Neural cell (in vitro differentiated cells): ENCODE measurements at regions not wholly inside any gene's neighbourhood (a gene's known extent, or its start where the extent isn't known, plus 50 kb on each side); places are given as distances from the start of the nearest gene placed in this dataset.
"Not testable (repeated sequence)": the region's sequence is repeated elsewhere in the genome, so short reads cannot be mapped to it uniquely, and the experiment has no call there.

Experiments
- H2AFZ ChIP-seq: fragments of 200-600, 300-800 bp; sonication (generic), shearing (Covaris generic); 2 replicates; pipeline ENCODE4 v1.6.0; 2014; ENCODE audit warnings: low read depth, mild to moderate bottlenecking, antibody characterized with exemption, low read length, moderate library complexity
- H3F3A ChIP-seq: fragments of 200-600 bp; shearing (Covaris generic); 2 replicates; pipeline ENCODE4 v1.6.1; 2016; ENCODE audit warnings: mild to moderate bottlenecking, moderate library complexity, mixed read lengths, antibody characterized with exemption, low read length; ENCODE audit not compliant: insufficient read depth, poor library complexity, severe bottlenecking
- H3K27ac ChIP-seq: fragments of 200-600, 300-800 bp; sonication (generic), shearing (Covaris generic); 2 replicates; pipeline ENCODE4 v1.5.1; 2014; ENCODE audit warnings: mild to moderate bottlenecking, low read length, moderate library complexity
- H3K27me3 ChIP-seq: fragments of 300-800, 200-600 bp; sonication (generic), shearing (Covaris generic); 2 replicates; pipeline ENCODE4 v1.6.0; 2014; ENCODE audit warnings: mild to moderate bottlenecking, low read depth, low read length, moderate library complexity; ENCODE audit not compliant: insufficient read depth
- H3K36me3 ChIP-seq: fragments of 300-800, 200-600 bp; sonication (generic), shearing (Covaris generic); 2 replicates; pipeline ENCODE4 v1.5.1; 2014; ENCODE audit warnings: mild to moderate bottlenecking, antibody characterized with exemption, low read length, moderate library complexity; ENCODE audit not compliant: insufficient read depth
- H3K4me2 ChIP-seq: fragments of 300-800, 200-600 bp; sonication (generic), shearing (Covaris generic); 2 replicates; pipeline ENCODE4 v1.6.0; 2014; ENCODE audit warnings: mild to moderate bottlenecking, low read length
- H3K4me3 ChIP-seq: fragments of 300-800, 200-600 bp; sonication (generic), shearing (Covaris generic); 2 replicates; pipeline ENCODE4 v1.5.1; 2014; ENCODE audit warnings: mild to moderate bottlenecking, low read length, moderate library complexity
- H3K79me2 ChIP-seq: fragments of 200-600 bp; shearing (Covaris generic); replicated peaks from 2 replicates; pipeline ENCODE4 v1.6.0; 2014; ENCODE audit warnings: mild to moderate bottlenecking, low read length, moderate library complexity; ENCODE audit not compliant: insufficient read depth
- H3K9ac ChIP-seq: fragments of 300-800, 200-600 bp; sonication (generic), shearing (Covaris generic); 2 replicates; pipeline ENCODE4 v1.6.1; 2016; ENCODE audit warnings: mild to moderate bottlenecking, low read length, mixed read lengths
- H3K9me2 ChIP-seq: fragments of 200-600 bp; shearing (Covaris generic); 2 replicates; pipeline ENCODE4 v1.6.1; 2016; ENCODE audit warnings: mild to moderate bottlenecking, low read length, mixed read lengths; ENCODE audit not compliant: insufficient read depth
- H3K9me3 ChIP-seq: fragments of 200-600, 300-800 bp; sonication (generic), shearing (Covaris generic); 2 replicates; pipeline ENCODE4 v1.6.1; 2016; ENCODE audit warnings: mild to moderate bottlenecking, mixed run types, low read length, moderate library complexity, mixed read lengths
- H4K20me1 ChIP-seq: fragments of 200-600 bp; shearing (Covaris generic); 2 replicates; pipeline ENCODE4 v1.6.1; 2016; ENCODE audit warnings: mild to moderate bottlenecking, mixed run types; ENCODE audit not compliant: insufficient read depth
- EP300 ChIP-seq: fragments of 450-650 bp; conservative IDR thresholded peaks from 2 replicates; pipeline ENCODE4 v1.6.1; 2014; ENCODE audit warnings: antibody characterized with exemption, mild to moderate bottlenecking, moderate library complexity; ENCODE audit not compliant: poor library complexity, severe bottlenecking
- EZH2 ChIP-seq: fragments of 200-600, 300-800 bp; shearing (Covaris generic), sonication (generic); IDR thresholded peaks from 2 replicates; pipeline ENCODE4 v1.6.1; 2014; ENCODE audit warnings: antibody characterized with exemption, low read length, borderline replicate concordance, mild to moderate bottlenecking; ENCODE audit not compliant: insufficient read depth, poor library complexity, severe bottlenecking
- MXI1 ChIP-seq: fragments of 450-650 bp; conservative IDR thresholded peaks from 2 replicates; pipeline ENCODE4 v1.6.1; 2014; ENCODE audit warnings: antibody characterized with exemption, mild to moderate bottlenecking; ENCODE audit not compliant: poor library complexity, severe bottlenecking
- POLR2AphosphoS5 ChIP-seq: IDR thresholded peaks from 2 replicates; pipeline ENCODE4 v1.6.1; 2012
- RAD21 ChIP-seq: fragments of 450-650 bp; conservative IDR thresholded peaks from 2 replicates; pipeline ENCODE4 v1.6.1; 2014; ENCODE audit warnings: antibody characterized with exemption, mild to moderate bottlenecking, moderate library complexity
- SMC3 ChIP-seq: fragments of 450-650 bp; conservative IDR thresholded peaks from 2 replicates; pipeline ENCODE4 v1.6.1; 2014; ENCODE audit warnings: antibody characterized with exemption, mild to moderate bottlenecking, moderate library complexity; ENCODE audit not compliant: poor library complexity
- TAF1 ChIP-seq: IDR thresholded peaks from 2 replicates; pipeline ENCODE4 v1.6.1; 2012; ENCODE audit warnings: low read depth
- TF ChIP-seq, protein P1 (sequence below): fragments of 450-650 bp; IDR thresholded peaks from 2 replicates; pipeline ENCODE4 v1.5.1; 2014; ENCODE audit warnings: antibody characterized with exemption, mild to moderate bottlenecking, moderate library complexity; ENCODE audit not compliant: poor library complexity, severe bottlenecking
- TF ChIP-seq, protein P2 (sequence below): IDR thresholded peaks from 2 replicates; pipeline ENCODE4 v1.6.1; 2012; ENCODE audit warnings: borderline replicate concordance

DNA sequence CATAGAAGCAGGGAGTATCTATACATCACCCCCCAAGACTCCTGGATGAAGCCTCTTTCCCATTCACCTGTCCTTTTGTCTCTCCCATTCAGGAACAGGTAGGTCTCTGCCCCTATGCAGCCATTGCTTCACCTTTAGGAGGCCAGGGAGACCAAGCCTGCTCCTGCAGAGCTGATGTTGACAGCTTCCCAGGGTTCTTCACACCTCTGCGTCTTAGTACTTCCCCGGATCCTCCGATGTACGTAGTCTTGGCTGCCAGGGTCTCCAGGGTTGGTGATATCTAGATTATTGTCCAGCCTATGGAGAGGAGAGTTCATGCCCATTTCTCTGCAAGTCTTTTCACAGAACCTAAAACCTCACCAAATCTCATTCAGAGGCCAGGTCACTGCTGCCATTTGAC, 365.7 kb upstream of the KLF6 start:
- H3K9me3 ChIP-seq, result no peaks in the 10 kb centered on the region
- no peak overlapping the region for H2AFZ ChIP-seq
- no peaks in the 10 kb centered on the region for H3K79me2 ChIP-seq
- H3K36me3 ChIP-seq, result no peaks in the 10 kb centered on the region
- no peaks in the 10 kb centered on the region for H3F3A ChIP-seq
- H3K27me3 ChIP-seq, result no peaks in the 10 kb centered on the region
- no peaks in the 10 kb centered on the region for H3K9me2 ChIP-seq
- no peak overlapping the region for H3K4me2 ChIP-seq
- H4K20me1 ChIP-seq, result no peaks in the 10 kb centered on the region
- TF ChIP-seq EP300 (no peak), MXI1 (no peak), RAD21 (no peak), EZH2 (no peak), SMC3 (no peak), POLR2AphosphoS5 (no peak), TAF1 (no peak)
- TF ChIP-seq, protein P1, sequence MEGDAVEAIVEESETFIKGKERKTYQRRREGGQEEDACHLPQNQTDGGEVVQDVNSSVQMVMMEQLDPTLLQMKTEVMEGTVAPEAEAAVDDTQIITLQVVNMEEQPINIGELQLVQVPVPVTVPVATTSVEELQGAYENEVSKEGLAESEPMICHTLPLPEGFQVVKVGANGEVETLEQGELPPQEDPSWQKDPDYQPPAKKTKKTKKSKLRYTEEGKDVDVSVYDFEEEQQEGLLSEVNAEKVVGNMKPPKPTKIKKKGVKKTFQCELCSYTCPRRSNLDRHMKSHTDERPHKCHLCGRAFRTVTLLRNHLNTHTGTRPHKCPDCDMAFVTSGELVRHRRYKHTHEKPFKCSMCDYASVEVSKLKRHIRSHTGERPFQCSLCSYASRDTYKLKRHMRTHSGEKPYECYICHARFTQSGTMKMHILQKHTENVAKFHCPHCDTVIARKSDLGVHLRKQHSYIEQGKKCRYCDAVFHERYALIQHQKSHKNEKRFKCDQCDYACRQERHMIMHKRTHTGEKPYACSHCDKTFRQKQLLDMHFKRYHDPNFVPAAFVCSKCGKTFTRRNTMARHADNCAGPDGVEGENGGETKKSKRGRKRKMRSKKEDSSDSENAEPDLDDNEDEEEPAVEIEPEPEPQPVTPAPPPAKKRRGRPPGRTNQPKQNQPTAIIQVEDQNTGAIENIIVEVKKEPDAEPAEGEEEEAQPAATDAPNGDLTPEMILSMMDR, result no peak
- TF ChIP-seq, protein P2, sequence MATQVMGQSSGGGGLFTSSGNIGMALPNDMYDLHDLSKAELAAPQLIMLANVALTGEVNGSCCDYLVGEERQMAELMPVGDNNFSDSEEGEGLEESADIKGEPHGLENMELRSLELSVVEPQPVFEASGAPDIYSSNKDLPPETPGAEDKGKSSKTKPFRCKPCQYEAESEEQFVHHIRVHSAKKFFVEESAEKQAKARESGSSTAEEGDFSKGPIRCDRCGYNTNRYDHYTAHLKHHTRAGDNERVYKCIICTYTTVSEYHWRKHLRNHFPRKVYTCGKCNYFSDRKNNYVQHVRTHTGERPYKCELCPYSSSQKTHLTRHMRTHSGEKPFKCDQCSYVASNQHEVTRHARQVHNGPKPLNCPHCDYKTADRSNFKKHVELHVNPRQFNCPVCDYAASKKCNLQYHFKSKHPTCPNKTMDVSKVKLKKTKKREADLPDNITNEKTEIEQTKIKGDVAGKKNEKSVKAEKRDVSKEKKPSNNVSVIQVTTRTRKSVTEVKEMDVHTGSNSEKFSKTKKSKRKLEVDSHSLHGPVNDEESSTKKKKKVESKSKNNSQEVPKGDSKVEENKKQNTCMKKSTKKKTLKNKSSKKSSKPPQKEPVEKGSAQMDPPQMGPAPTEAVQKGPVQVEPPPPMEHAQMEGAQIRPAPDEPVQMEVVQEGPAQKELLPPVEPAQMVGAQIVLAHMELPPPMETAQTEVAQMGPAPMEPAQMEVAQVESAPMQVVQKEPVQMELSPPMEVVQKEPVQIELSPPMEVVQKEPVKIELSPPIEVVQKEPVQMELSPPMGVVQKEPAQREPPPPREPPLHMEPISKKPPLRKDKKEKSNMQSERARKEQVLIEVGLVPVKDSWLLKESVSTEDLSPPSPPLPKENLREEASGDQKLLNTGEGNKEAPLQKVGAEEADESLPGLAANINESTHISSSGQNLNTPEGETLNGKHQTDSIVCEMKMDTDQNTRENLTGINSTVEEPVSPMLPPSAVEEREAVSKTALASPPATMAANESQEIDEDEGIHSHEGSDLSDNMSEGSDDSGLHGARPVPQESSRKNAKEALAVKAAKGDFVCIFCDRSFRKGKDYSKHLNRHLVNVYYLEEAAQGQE, result no peak
- no peak overlapping the region for H3K4me3 ChIP-seq
- H3K27ac ChIP-seq, result no peak overlapping the region
- no peak overlapping the region for H3K9ac ChIP-seq

DNA sequence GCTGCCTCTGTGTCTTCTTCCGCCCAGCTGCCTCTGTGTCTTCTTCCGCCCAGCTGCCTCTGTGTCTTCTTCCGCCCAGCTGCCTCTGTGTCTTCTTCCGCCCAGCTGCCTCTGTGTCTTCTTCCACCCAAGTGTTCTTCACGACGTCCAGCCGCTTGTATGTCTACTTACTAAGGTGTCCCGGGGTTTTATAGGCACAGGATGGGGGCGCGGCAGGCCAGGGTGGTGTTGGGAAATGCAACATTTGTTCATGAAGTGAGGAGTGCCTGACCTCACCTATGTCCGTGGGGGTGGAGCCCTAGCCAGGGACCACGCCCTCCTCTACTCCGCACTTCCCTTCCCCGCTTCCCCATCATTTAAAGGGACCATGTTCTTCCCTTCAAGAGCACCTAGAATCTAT, 364.5 kb upstream of the KLF6 start:
- H3K27me3 ChIP-seq, H3K4me3 ChIP-seq, H3F3A ChIP-seq, H3K27ac ChIP-seq, H2AFZ ChIP-seq, H3K4me2 ChIP-seq, H3K36me3 ChIP-seq, H3K9ac ChIP-seq, H3K9me3 ChIP-seq, H3K79me2 ChIP-seq, H4K20me1 ChIP-seq, H3K9me2 ChIP-seq: not testable (repeated sequence)

DNA sequence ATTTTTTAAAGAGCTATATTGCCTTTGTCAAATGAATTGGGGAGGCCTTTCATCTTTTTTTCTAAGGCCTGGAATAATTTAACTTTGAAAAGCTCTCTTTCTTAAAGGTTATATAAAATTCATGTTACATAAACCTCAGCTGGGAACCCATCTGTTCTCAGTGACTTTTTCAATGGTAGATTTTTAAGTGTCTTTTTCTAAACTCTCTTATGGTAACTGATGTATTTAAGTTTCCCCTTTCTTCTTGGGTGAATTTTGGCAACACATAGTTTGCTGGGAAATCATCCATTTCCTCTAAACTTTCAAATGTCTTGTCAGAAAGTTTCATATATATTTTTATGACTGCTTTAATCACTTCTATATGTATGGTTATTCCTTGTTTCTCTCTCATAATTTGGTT, 362.2 kb upstream of the KLF6 start:
- no peaks in the 10 kb centered on the region for H3K36me3 ChIP-seq
- H3K27me3 ChIP-seq, result no peaks in the 10 kb centered on the region
- no peak overlapping the region for H2AFZ ChIP-seq
- H3K9me2 ChIP-seq, result no peaks in the 10 kb centered on the region
- no peaks in the 10 kb centered on the region for H3F3A ChIP-seq
- H4K20me1 ChIP-seq, result no peaks in the 10 kb centered on the region
- H3K4me3 ChIP-seq, result no peak overlapping the region
- H3K79me2 ChIP-seq, result no peaks in the 10 kb centered on the region
- H3K9me3 ChIP-seq, result peaks cover 5% of the 10 kb centered on the region
- no peak overlapping the region for H3K27ac ChIP-seq
- no peak overlapping the region for H3K4me2 ChIP-seq
- TF ChIP-seq RAD21, result no peak
- H3K9ac ChIP-seq, result no peak overlapping the region
